PFSK-1 (cell line): ENCODE measurements at regions not wholly inside any gene's neighbourhood (a gene's known extent, or its start where the extent isn't known, plus 50 kb on each side); places are given as distances from the start of the nearest gene placed in this dataset.

ENCODE experiments used
- POLR2AphosphoS5 ChIP-seq: IDR thresholded peaks from 2 replicates; pipeline ENCODE4 v1.6.1; 2012; ENCODE audit warnings: low read depth, mild to moderate bottlenecking, control low read depth, low read length, moderate library complexity
- REST ChIP-seq, 2 experiments: IDR thresholded peaks; 2 replicates each; pipeline versions ENCODE4 v1.6.1 to v1.8.0; 2011 to 2012; ENCODE audit warnings: low read depth in 2 of 2, low read length in 2 of 2, control low read depth in 1 of 2, inconsistent platforms in 1 of 2, mild to moderate bottlenecking in 1 of 2, moderate library complexity in 1 of 2; ENCODE audit not compliant: insufficient read depth in 1 of 2
- TAF1 ChIP-seq: IDR thresholded peaks from 2 replicates; pipeline ENCODE4 v1.6.1; 2012; ENCODE audit warnings: low read length, control low read depth, borderline replicate concordance; ENCODE audit not compliant: insufficient read depth

DNA sequence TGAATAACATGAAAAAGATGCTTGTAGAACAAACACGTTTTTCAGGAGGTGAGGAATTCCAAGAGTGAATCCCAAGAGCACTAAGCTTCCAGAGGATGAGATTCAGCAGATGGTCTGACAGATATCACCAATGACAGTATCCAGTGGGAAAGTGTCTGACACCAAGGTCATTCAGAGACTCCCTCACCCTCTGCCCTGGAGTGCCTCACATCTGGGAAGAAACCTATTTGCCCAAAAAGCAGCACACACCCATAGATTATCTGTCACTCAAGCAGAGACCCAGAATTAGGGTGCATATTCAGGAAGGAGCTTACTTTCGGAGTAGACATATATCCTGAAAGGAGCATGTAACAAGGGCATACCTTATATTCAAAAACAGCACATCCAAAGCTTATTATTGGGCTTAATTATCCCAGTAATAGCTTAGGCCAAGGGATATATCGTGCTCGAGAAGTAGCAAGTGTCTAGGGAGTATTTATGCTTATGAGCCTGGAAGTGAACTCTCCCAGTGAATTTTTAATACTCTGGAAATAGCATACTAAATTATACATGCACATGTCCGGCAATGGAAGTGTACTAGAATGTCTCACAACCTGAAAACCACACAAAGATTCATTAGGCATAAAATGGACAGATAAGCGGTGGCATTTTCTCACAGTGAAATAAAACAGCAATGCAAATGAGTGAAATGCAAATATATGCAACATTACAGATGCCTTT is 998.1 kb upstream of the TMEM132C start:
- TF ChIP-seq POLR2AphosphoS5 (no peak), REST (IDR thresholded peaks at IDR 0.05; ENCODE audit: insufficient read depth in 1 of 2, low read depth in 2 of 2, low read length in 2 of 2) (no peak), TAF1 (no peak)
